SK-N-SH treated with all-trans-retinoic acid at 6 μM for 48 hours (cell line): ENCODE measurements at regions not wholly inside any gene's neighbourhood (a gene's known extent, or its start where the extent isn't known, plus 50 kb on each side); places are given as distances from the start of the nearest gene placed in this dataset.

ENCODE experiments used
- ARNTL ChIP-seq: fragments of 450-650 bp; formaldehyde crosslinking; IDR thresholded peaks from 2 replicates; pipeline ENCODE4 v1.5.0; 2020; ENCODE audit warnings: low read depth, mild to moderate bottlenecking, moderate library complexity, borderline replicate concordance
- CREB5 ChIP-seq: fragments of 250-450 bp; sonication (Bioruptor Pico); IDR thresholded peaks from 2 replicates; pipeline ENCODE4 v1.5.1; 2020; ENCODE audit warnings: low read depth, mild to moderate bottlenecking, moderate library complexity
- CSRNP3 ChIP-seq: fragments of 250-450 bp; sonication (Bioruptor Pico); IDR thresholded peaks from 2 replicates; pipeline ENCODE4 v1.5.1; 2021; ENCODE audit warnings: mild to moderate bottlenecking, moderate library complexity
- ESRRG ChIP-seq: fragments of 250-450 bp; sonication (Bioruptor Pico); IDR thresholded peaks from 2 replicates; pipeline ENCODE4 v1.6.1; 2021; ENCODE audit warnings: mild to moderate bottlenecking
- GLIS3 ChIP-seq: fragments of 250-450 bp; sonication (Bioruptor Pico); IDR thresholded peaks from 2 replicates; pipeline ENCODE4 v1.5.0; 2020; ENCODE audit warnings: mild to moderate bottlenecking, moderate library complexity
- PATZ1 ChIP-seq: fragments of 250-450 bp; sonication (Bioruptor Pico); IDR thresholded peaks from 2 replicates; pipeline ENCODE4 v1.8.0; 2020; ENCODE audit warnings: mild to moderate bottlenecking, moderate library complexity, borderline replicate concordance
- PPARA ChIP-seq: fragments of 250-450 bp; sonication (Bioruptor Pico); IDR thresholded peaks from 2 replicates; pipeline ENCODE4 v1.5.0; 2020; ENCODE audit warnings: mild to moderate bottlenecking, borderline replicate concordance
- RARB ChIP-seq: fragments of 250-450 bp; sonication (Bioruptor Pico); IDR thresholded peaks from 2 replicates; pipeline ENCODE4 v1.8.0; 2021; ENCODE audit warnings: mild to moderate bottlenecking, moderate library complexity
- ZFP3 ChIP-seq: fragments of 250-450 bp; sonication (Bioruptor Pico); IDR thresholded peaks from 2 replicates; pipeline ENCODE4 v1.5.0; 2020; ENCODE audit warnings: mild to moderate bottlenecking, moderate library complexity
- ZFP30 ChIP-seq: fragments of 450-650 bp; formaldehyde crosslinking; IDR thresholded peaks from 2 replicates; pipeline ENCODE4 v1.5.0; 2022; ENCODE audit warnings: mild to moderate bottlenecking, moderate library complexity
- ZNF565 ChIP-seq: fragments of 450-650 bp; formaldehyde crosslinking; conservative IDR thresholded peaks from 2 replicates; pipeline ENCODE4 v1.5.0; 2020; ENCODE audit warnings: low read depth, mild to moderate bottlenecking, moderate library complexity
- ZNF70 ChIP-seq: fragments of 450-650 bp; formaldehyde crosslinking; IDR thresholded peaks from 2 replicates; pipeline ENCODE4 v1.5.0; 2020; ENCODE audit warnings: mild to moderate bottlenecking, moderate library complexity
- ZNF8 ChIP-seq: fragments of 450-650 bp; formaldehyde crosslinking; IDR thresholded peaks from 2 replicates; pipeline ENCODE4 v1.5.0; 2020; ENCODE audit warnings: mild to moderate bottlenecking, moderate library complexity
- TF ChIP-seq, protein P1 (sequence below): fragments of 250-450 bp; sonication (Bioruptor Pico); IDR thresholded peaks from 2 replicates; pipeline ENCODE4 v1.5.0; 2020; ENCODE audit warnings: mild to moderate bottlenecking, moderate library complexity

GRCh38 chr13:20303636-20304035 lies 71.5 kb upstream of the GJB6 start:
- TF ChIP-seq ARNTL (CRISPR knock-in tag): no peak
- no peak for TF ChIP-seq ZFP30 (CRISPR knock-in tag)
- TF ChIP-seq ZNF8 (CRISPR knock-in tag): no peak
- TF ChIP-seq CREB5 (CRISPR knock-in tag): no peak
- no peak for TF ChIP-seq CSRNP3 (CRISPR knock-in tag)
- TF ChIP-seq ZNF70 (CRISPR knock-in tag): no peak
- TF ChIP-seq PATZ1 (CRISPR knock-in tag): no peak
- TF ChIP-seq, protein P1, sequence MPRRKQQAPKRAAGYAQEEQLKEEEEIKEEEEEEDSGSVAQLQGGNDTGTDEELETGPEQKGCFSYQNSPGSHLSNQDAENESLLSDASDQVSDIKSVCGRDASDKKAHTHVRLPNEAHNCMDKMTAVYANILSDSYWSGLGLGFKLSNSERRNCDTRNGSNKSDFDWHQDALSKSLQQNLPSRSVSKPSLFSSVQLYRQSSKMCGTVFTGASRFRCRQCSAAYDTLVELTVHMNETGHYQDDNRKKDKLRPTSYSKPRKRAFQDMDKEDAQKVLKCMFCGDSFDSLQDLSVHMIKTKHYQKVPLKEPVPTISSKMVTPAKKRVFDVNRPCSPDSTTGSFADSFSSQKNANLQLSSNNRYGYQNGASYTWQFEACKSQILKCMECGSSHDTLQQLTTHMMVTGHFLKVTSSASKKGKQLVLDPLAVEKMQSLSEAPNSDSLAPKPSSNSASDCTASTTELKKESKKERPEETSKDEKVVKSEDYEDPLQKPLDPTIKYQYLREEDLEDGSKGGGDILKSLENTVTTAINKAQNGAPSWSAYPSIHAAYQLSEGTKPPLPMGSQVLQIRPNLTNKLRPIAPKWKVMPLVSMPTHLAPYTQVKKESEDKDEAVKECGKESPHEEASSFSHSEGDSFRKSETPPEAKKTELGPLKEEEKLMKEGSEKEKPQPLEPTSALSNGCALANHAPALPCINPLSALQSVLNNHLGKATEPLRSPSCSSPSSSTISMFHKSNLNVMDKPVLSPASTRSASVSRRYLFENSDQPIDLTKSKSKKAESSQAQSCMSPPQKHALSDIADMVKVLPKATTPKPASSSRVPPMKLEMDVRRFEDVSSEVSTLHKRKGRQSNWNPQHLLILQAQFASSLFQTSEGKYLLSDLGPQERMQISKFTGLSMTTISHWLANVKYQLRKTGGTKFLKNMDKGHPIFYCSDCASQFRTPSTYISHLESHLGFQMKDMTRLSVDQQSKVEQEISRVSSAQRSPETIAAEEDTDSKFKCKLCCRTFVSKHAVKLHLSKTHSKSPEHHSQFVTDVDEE (CRISPR knock-in tag): no peak
- no peak for TF ChIP-seq ZNF565 (CRISPR knock-in tag)
- TF ChIP-seq ESRRG (CRISPR knock-in tag): no peak
- TF ChIP-seq PPARA (CRISPR knock-in tag): no peak
- TF ChIP-seq ZFP3 (CRISPR knock-in tag): no peak
- TF ChIP-seq GLIS3: no peak
- TF ChIP-seq RARB: no peak
